Stomach (tissue), 4 donors: ENCODE measurements at regions not wholly inside any gene's neighbourhood (a gene's known extent, or its start where the extent isn't known, plus 50 kb on each side); places are given as distances from the start of the nearest gene placed in this dataset.

Experiments used
- POLR2A ChIP-seq, 4 donors: fragments of 450-650 bp; IDR thresholded peaks; one replicate each; pipeline ENCODE4 v1.6.1; 2016; ENCODE audit warnings: antibody characterized with exemption in 4 of 4, control low read depth in 2 of 4, mild to moderate bottlenecking in 1 of 4, moderate library complexity in 1 of 4
- TF ChIP-seq, protein P1 (sequence below), 7 experiments: fragments of 450-650 bp in 4 of 7; fragments of 200-600 bp in 3 of 7; sonication (generic) in 3 of 7; IDR thresholded peaks; one replicate each; pipeline ENCODE4 v1.5.1; 2016 to 2019; ENCODE audit warnings: antibody characterized with exemption in 7 of 7, control low read depth in 2 of 7, mild to moderate bottlenecking in 1 of 7

DNA sequence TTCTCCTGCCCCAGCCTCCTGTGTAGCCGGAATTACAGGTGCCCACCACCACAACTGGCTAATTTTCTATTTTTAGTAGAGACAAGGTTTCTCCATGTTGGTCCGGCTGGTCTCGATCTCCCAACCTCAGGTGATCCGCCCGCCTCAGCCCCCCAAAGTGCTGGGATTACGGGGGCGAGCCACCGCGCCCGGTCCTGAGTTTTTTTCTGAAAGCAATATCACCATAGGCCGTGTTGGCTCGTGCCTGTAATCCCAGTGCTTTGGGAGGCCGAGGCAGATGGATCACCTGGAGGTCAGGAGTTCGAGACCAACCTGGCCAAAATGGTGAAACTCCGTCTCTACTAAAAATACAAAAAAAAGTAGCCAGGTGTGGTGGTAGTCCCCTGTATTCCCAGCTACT is 136.3 kb upstream of the TECRL start:
- TF ChIP-seq, protein P1, sequence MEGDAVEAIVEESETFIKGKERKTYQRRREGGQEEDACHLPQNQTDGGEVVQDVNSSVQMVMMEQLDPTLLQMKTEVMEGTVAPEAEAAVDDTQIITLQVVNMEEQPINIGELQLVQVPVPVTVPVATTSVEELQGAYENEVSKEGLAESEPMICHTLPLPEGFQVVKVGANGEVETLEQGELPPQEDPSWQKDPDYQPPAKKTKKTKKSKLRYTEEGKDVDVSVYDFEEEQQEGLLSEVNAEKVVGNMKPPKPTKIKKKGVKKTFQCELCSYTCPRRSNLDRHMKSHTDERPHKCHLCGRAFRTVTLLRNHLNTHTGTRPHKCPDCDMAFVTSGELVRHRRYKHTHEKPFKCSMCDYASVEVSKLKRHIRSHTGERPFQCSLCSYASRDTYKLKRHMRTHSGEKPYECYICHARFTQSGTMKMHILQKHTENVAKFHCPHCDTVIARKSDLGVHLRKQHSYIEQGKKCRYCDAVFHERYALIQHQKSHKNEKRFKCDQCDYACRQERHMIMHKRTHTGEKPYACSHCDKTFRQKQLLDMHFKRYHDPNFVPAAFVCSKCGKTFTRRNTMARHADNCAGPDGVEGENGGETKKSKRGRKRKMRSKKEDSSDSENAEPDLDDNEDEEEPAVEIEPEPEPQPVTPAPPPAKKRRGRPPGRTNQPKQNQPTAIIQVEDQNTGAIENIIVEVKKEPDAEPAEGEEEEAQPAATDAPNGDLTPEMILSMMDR (IDR thresholded peaks at IDR 0.05) = no peak
- no peak for TF ChIP-seq POLR2A (IDR thresholded peaks at IDR 0.05)
